ENCODE measurements at regions not wholly inside any gene's neighbourhood (a gene's known extent, or its start where the extent isn't known, plus 50 kb on each side); places are given as distances from the start of the nearest gene placed in this dataset.

DNA sequence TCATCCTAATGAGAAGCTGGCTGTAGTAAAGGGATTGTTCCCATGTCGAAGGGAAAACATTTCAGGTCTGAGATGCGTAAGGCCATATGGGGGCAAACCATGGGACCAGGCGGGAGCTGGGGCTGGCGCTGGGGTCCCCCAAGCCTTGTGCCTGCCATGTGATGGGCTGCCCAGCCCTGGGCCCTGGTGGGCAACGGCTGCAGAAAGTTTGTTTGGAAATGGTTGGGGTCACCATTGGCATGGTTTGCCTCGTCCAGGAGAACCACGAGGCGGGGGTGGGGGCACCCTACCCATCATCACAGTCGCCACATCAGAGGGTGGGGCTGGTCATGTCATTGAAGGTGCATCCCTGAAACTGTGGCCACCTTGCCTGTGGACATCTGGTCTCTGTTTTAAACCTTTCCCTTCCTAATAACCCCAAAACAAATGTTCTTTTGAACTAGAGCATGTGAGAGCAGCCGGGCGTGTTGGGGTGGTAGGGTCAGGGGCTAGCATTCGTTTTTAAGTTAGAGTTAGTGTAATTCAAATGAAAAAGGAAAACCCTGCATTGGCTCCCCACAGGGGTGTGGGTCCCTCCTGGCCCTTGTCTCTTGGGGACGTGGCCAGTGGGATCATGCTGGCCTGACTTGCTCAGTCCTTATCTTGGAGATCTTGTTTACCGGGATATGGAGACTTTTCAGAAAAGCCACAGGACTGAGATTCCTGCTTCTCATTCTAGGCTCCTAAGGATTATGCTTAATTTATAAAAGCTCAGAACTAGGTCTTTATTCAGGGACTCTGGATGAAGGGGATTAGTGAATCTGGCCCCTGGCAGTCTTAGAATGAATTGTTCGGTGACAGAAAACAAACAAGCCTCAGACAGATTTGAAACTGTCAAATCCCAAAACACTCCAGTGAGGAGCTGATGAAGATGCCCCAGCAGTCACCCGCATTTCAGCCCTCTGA lies 98.5 kb downstream of the CTTN start:
- no TSS peak for BruUV-seq (replicated peaks)
- no peaks in the 10 kb centered on the region for H3K4me1 Mint-ChIP-seq (ENCODE audit: low read depth, unreplicated experiment)
- no peaks in the 10 kb centered on the region for H3K9me3 Mint-ChIP-seq (ENCODE audit: low read depth, unreplicated experiment)
- peaks cover 5% of the 10 kb centered on the region for H3K36me3 Mint-ChIP-seq (ENCODE audit: insufficient read depth, unreplicated experiment)
- H3K4me3 Mint-ChIP-seq (ENCODE audit: low read depth, unreplicated experiment): no peak overlapping the region
- H3K27ac Mint-ChIP-seq (ENCODE audit: unreplicated experiment): no peak overlapping the region
- DNase-seq: no peak
- CTCF ChIA-PET: interaction anchor here (0.6 to 0.7 kb wide), 2 partner anchors 14 to 1649 kb away, joined by 3 to 4 read pairs; no protein-coding TSS in a partner anchor
- TF ChIP-seq, protein P1, sequence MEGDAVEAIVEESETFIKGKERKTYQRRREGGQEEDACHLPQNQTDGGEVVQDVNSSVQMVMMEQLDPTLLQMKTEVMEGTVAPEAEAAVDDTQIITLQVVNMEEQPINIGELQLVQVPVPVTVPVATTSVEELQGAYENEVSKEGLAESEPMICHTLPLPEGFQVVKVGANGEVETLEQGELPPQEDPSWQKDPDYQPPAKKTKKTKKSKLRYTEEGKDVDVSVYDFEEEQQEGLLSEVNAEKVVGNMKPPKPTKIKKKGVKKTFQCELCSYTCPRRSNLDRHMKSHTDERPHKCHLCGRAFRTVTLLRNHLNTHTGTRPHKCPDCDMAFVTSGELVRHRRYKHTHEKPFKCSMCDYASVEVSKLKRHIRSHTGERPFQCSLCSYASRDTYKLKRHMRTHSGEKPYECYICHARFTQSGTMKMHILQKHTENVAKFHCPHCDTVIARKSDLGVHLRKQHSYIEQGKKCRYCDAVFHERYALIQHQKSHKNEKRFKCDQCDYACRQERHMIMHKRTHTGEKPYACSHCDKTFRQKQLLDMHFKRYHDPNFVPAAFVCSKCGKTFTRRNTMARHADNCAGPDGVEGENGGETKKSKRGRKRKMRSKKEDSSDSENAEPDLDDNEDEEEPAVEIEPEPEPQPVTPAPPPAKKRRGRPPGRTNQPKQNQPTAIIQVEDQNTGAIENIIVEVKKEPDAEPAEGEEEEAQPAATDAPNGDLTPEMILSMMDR (IDR thresholded peaks at IDR 0.05; ENCODE audit: unreplicated experiment): no peak
- intact Hi-C loops (cut with micrococcal nuclease; ENCODE audit: unreplicated experiment): no loop called here
- no peaks in the 10 kb centered on the region for H3K27me3 Mint-ChIP-seq (ENCODE audit: unreplicated experiment)

DNA sequence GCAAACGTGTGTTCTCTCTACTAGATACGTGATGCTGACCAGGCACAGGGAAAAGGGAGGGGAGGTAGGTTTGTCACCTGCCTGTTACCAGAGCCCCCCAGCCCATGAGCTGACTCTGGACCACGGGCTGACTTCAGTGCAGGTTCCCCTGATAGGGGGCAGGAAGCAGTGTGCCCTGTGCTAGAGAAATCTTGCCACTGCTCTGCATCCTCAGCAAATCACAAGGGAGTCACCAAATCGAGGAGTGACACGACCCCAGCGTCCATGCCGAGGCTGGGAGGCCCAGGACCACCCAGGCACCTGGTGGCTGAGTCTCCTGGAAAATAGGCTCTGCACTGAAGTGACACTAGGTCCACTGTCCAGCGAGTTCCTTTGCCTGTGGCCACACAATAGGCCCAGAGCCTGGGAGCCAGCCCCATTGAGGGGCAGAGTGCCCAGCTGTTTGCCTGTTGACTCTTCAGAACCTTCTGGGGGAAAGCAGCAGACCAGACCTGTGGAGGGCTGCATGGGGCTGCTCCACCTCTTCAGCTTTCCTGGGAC lies 99.3 kb downstream of the CTTN start:
- H3K27me3 Mint-ChIP-seq (ENCODE audit: unreplicated experiment): no peaks in the 10 kb centered on the region
- no peak overlapping the region for H3K4me3 Mint-ChIP-seq (ENCODE audit: low read depth, unreplicated experiment)
- CTCF ChIA-PET: interaction anchor here (0.7 kb wide), 1 partner anchor 15 kb away, joined by 3 read pairs; no protein-coding TSS in a partner anchor
- no peak overlapping the region for H3K27ac Mint-ChIP-seq (ENCODE audit: unreplicated experiment)
- H3K4me1 Mint-ChIP-seq (ENCODE audit: low read depth, unreplicated experiment): no peaks in the 10 kb centered on the region
- no peaks in the 10 kb centered on the region for H3K9me3 Mint-ChIP-seq (ENCODE audit: low read depth, unreplicated experiment)
- TF ChIP-seq, protein P1 (IDR thresholded peaks at IDR 0.05; ENCODE audit: unreplicated experiment): no peak
- BruUV-seq (replicated peaks): no TSS peak
- H3K36me3 Mint-ChIP-seq (ENCODE audit: insufficient read depth, unreplicated experiment): peaks cover 5% of the 10 kb centered on the region
- intact Hi-C loops (cut with micrococcal nuclease; ENCODE audit: unreplicated experiment): no loop called here
- DNase-seq: no peak

DNA sequence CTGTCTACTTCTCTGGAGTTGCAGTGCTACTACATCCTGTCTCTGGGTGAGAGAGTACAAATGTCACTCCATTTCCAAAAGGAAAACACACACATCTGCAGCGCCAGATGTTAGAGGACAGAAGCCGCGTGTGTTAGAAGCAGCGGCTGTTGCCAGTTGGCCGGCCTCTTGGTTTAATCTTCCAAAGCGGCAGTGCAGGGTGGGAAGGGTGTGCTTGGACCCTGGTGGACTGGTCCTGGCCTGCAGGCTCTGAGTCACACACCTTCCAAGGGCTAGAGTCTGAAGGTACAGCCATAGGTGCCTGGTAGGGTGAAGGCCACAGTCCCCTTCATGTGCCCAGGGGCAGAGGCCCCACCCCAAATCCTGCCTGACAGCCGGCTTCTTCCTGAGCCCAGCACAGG lies 99.8 kb downstream of the CTTN start:
- Mint-ChIP-seq H3K4me1 (ENCODE audit: low read depth, unreplicated experiment) (no peaks in the 10 kb centered on the region), H3K4me3 (ENCODE audit: low read depth, unreplicated experiment) (no peak overlapping the region), H3K36me3 (ENCODE audit: insufficient read depth, unreplicated experiment) (peaks cover 5% of the 10 kb centered on the region), H3K27ac (ENCODE audit: unreplicated experiment) (no peak overlapping the region), H3K9me3 (ENCODE audit: low read depth, unreplicated experiment) (no peaks in the 10 kb centered on the region), H3K27me3 (ENCODE audit: unreplicated experiment) (no peaks in the 10 kb centered on the region)
- CTCF ChIA-PET: no interaction called here
- intact Hi-C loops (cut with micrococcal nuclease; ENCODE audit: unreplicated experiment): no loop called here
- BruUV-seq (replicated peaks): no TSS peak
- no peak for DNase-seq
- TF ChIP-seq, protein P1 (IDR thresholded peaks at IDR 0.05; ENCODE audit: unreplicated experiment): no peak

DNA sequence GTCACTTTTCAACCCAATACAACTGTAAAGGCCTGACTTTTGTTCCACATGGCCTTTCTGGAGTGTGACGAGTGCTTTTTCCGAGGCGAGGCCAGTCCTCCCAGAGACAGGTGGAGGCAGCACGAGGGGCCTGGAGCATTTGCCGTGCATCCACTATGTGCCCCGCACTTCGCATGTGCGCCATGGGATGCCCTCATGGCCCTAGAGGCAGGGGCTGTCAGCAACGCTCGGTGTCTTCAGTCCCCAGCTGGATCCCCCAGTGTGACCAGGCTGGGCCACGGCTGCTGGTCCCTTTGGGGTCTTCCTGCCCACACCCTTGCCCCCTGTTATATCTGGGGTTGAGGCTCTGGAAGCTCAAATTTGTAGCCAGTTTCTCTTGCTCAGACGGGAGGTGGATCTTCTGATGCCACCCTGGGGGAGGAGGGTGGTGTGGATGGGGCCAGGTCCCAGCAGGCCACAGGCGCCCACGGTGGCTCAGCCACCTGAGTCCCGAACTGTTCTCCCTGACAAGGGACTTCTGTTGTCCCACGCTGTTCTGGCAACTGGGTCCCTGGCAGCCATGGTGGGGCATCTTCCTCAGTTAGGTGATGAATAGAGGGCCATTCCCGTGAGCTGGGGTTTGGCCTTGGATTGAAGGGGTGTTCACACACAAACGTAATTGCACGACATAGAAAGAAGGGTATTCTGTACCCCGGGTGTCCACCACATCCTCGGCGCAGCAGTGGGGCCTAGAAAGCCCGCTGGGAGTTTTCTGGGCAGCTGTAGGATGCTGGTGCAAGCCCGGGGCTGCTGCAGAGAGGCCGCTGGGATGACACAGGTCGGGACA lies 100.9 kb downstream of the CTTN start:
- H3K4me1 Mint-ChIP-seq (ENCODE audit: low read depth, unreplicated experiment): no peaks in the 10 kb centered on the region
- H3K27me3 Mint-ChIP-seq (ENCODE audit: unreplicated experiment): no peaks in the 10 kb centered on the region
- no peak overlapping the region for H3K4me3 Mint-ChIP-seq (ENCODE audit: low read depth, unreplicated experiment)
- peaks cover 5% of the 10 kb centered on the region for H3K36me3 Mint-ChIP-seq (ENCODE audit: insufficient read depth, unreplicated experiment)
- TF ChIP-seq, protein P1 (IDR thresholded peaks at IDR 0.05; ENCODE audit: unreplicated experiment): no peak
- no TSS peak for BruUV-seq (replicated peaks)
- intact Hi-C loops (cut with micrococcal nuclease; ENCODE audit: unreplicated experiment): no loop called here
- CTCF ChIA-PET: no interaction called here
- DNase-seq: no peak
- no peaks in the 10 kb centered on the region for H3K9me3 Mint-ChIP-seq (ENCODE audit: low read depth, unreplicated experiment)
- H3K27ac Mint-ChIP-seq (ENCODE audit: unreplicated experiment): no peak overlapping the region

Measured in Calu3 (cell line).